SK-N-SH (cell line): ENCODE measurements at regions not wholly inside any gene's neighbourhood (a gene's known extent, or its start where the extent isn't known, plus 50 kb on each side); places are given as distances from the start of the nearest gene placed in this dataset.

Experiments
- CTCF ChIA-PET: fragments of 300-600, 350-600 bp; formaldehyde crosslinking; extraction: SDS; loops from one replicate; lab custom pipeline; 2021; lab: Yijun Ruan, JAX
- POLR2A ChIA-PET: fragments of 350-600 bp; sonication (Branson Sonifier 250); formaldehyde crosslinking; extraction: SDS; loops from one replicate; lab custom pipeline; 2020; ENCODE audit warnings: antibody characterized with exemption, inconsistent platforms; lab: Yijun Ruan, JAX
- DNase-seq: peaks from one replicate; pipeline ENCODE4 v3.0.0; 2012
- H2AFZ ChIP-seq: fragments of 200-600 bp; sonication (generic); 2 replicates; pipeline ENCODE4 v1.8.1; 2016; ENCODE audit warnings: antibody characterized with exemption, mild to moderate bottlenecking, low read depth
- H3F3A ChIP-seq: fragments of 200-600 bp; sonication (generic); replicated peaks from 2 replicates; pipeline ENCODE3; 2016; ENCODE audit warnings: antibody characterized with exemption, mild to moderate bottlenecking; ENCODE audit not compliant: insufficient read depth
- H3K27ac ChIP-seq, 2 experiments: fragments of 200-500 bp in 1 of 2; fragments of 200-600 bp in 1 of 2; sonication (Bioruptor generic) in 1 of 2; sonication (generic), shearing (Covaris generic) in 1 of 2; 2 replicates each; pipeline versions ENCODE4 v1.5.1 to v1.6.1; 2014 to 2016; ENCODE audit warnings: low read depth in 2 of 2, inconsistent platforms in 1 of 2, low read length in 1 of 2, mild to moderate bottlenecking in 1 of 2, mixed read lengths in 1 of 2
- H3K27me3 ChIP-seq: fragments of 200-600 bp; sonication (generic), shearing (Covaris generic); 2 replicates; pipeline ENCODE4 v1.6.1; 2016; ENCODE audit warnings: mixed run types; ENCODE audit not compliant: insufficient read depth
- H3K36me3 ChIP-seq, 2 experiments: fragments of 200-500 bp in 1 of 2; fragments of 200-600 bp in 1 of 2; sonication (Bioruptor generic) in 1 of 2; sonication (generic) in 1 of 2; replicated peaks in 1 of 2; 2 replicates each; pipeline versions ENCODE3 to v1.5.1; 2014 to 2016; ENCODE audit warnings: low read length in 1 of 2, mild to moderate bottlenecking in 1 of 2; ENCODE audit not compliant: insufficient read depth in 2 of 2, control insufficient read depth in 1 of 2
- H3K4me1 ChIP-seq, 2 experiments: fragments of 200-500 bp in 1 of 2; fragments of 200-600 bp in 1 of 2; sonication (Bioruptor generic) in 1 of 2; sonication (generic), shearing (Covaris generic) in 1 of 2; 2 replicates each; pipeline versions ENCODE4 v1.5.1 to v1.6.1; 2014 to 2016; ENCODE audit warnings: low read depth in 1 of 2, low read length in 1 of 2, mixed run types in 1 of 2; ENCODE audit not compliant: insufficient read depth in 2 of 2, control insufficient read depth in 1 of 2
- H3K4me2 ChIP-seq: fragments of 200-600 bp; sonication (generic), shearing (Covaris generic); 2 replicates; pipeline ENCODE4 v1.6.1; 2017; ENCODE audit warnings: mixed run types
- H3K4me3 ChIP-seq, 2 experiments: fragments of 200-500 bp in 1 of 2; fragments of 200-600 bp in 1 of 2; sonication (Bioruptor generic) in 1 of 2; sonication (generic), shearing (Covaris generic) in 1 of 2; 2 replicates each; pipeline versions ENCODE4 v1.5.1 to v1.8.1; 2014 to 2016; ENCODE audit warnings: low read depth in 2 of 2, inconsistent platforms in 1 of 2, low read length in 1 of 2, mild to moderate bottlenecking in 1 of 2, mixed read lengths in 1 of 2, moderate library complexity in 1 of 2
- H3K79me2 ChIP-seq: fragments of 200-600 bp; sonication (generic); 2 replicates; pipeline ENCODE4 v1.8.1; 2017; ENCODE audit warnings: mild to moderate bottlenecking; ENCODE audit not compliant: insufficient read depth
- H3K9ac ChIP-seq: fragments of 200-600 bp; sonication (generic); 2 replicates; pipeline ENCODE4 v1.6.1; 2017; ENCODE audit warnings: mixed run types
- H3K9me2 ChIP-seq: fragments of 200-600 bp; sonication (generic); 2 replicates; pipeline ENCODE4 v1.6.1; 2017; ENCODE audit warnings: mixed run types
- H3K9me3 ChIP-seq: fragments of 200-600 bp; sonication (generic); 2 replicates; pipeline ENCODE4 v1.6.1; 2017; ENCODE audit warnings: mixed run types, mild to moderate bottlenecking, moderate library complexity
- H4K20me1 ChIP-seq: fragments of 200-600 bp; sonication (generic); 2 replicates; pipeline ENCODE4 v1.6.1; 2017; ENCODE audit warnings: mild to moderate bottlenecking, mixed run types; ENCODE audit not compliant: insufficient read depth
- CHD2 ChIP-seq: fragments of 150-350 bp; IDR thresholded peaks from 2 replicates; pipeline ENCODE4 v1.6.1; 2018; ENCODE audit warnings: low read length; ENCODE audit not compliant: partially characterized antibody
- EP300 ChIP-seq, 2 experiments: IDR thresholded peaks; 2 replicates each; pipeline versions ENCODE4 v1.4.0 to v1.6.1; 2012; ENCODE audit warnings: borderline replicate concordance in 1 of 2, low read depth in 1 of 2, low read length in 1 of 2
- FOSL2 ChIP-seq: IDR thresholded peaks from 2 replicates; pipeline ENCODE4 v1.4.0; 2012; ENCODE audit warnings: low read depth, mild to moderate bottlenecking, moderate library complexity, borderline replicate concordance
- FOXJ3 ChIP-seq: sonication (generic); formaldehyde crosslinking; IDR thresholded peaks from 2 replicates; pipeline ENCODE4 v1.5.1; 2020; ENCODE audit warnings: mild to moderate bottlenecking, missing genetic modification reagents
- FOXM1 ChIP-seq: IDR thresholded peaks from 2 replicates; pipeline ENCODE4 v1.4.0; 2012; ENCODE audit warnings: low read depth, mild to moderate bottlenecking
- MEF2A ChIP-seq: IDR thresholded peaks from 2 replicates; pipeline ENCODE4 v1.4.0; 2012; ENCODE audit warnings: low read depth, borderline replicate concordance
- NFIC ChIP-seq: IDR thresholded peaks from 2 replicates; pipeline ENCODE4 v1.4.0; 2012; ENCODE audit warnings: borderline replicate concordance
- NRF1 ChIP-seq: IDR thresholded peaks from 2 replicates; pipeline ENCODE4 v1.6.1; 2012; ENCODE audit warnings: low read depth, mild to moderate bottlenecking, low read length
- POLR2AphosphoS5 ChIP-seq: IDR thresholded peaks from 2 replicates; pipeline ENCODE4 v1.6.1; 2012; ENCODE audit warnings: low read depth, low read length
- SMC3 ChIP-seq: IDR thresholded peaks from 2 replicates; pipeline ENCODE4 v1.6.1; 2012; ENCODE audit warnings: low read depth, low read length, improper control_type of control experiment
- TCF12 ChIP-seq: IDR thresholded peaks from 2 replicates; pipeline ENCODE4 v1.4.0; 2012
- TEAD4 ChIP-seq: IDR thresholded peaks from 2 replicates; pipeline ENCODE4 v1.4.0; 2012; ENCODE audit warnings: mild to moderate bottlenecking, borderline replicate concordance; ENCODE audit not compliant: insufficient read depth
- WGBS: methylation state at CpG from one replicate; pipeline ENCODE4 v1.1.6; 2017; ENCODE audit warnings: low lambda C conversion rate; 5-methylcytosine and 5-hydroxymethylcytosine counted together
- TF ChIP-seq, protein P1 (sequence below): IDR thresholded peaks from 2 replicates; pipeline ENCODE4 v1.4.0; 2012; ENCODE audit warnings: low read depth
- TF ChIP-seq, protein P2 (sequence below): IDR thresholded peaks from 2 replicates; pipeline ENCODE4 v1.4.0; 2012; ENCODE audit warnings: low read depth, borderline replicate concordance
- TF ChIP-seq, protein P3 (sequence below): IDR thresholded peaks from 2 replicates; pipeline ENCODE4 v1.4.0; 2012; ENCODE audit warnings: low read depth, borderline replicate concordance

DNA sequence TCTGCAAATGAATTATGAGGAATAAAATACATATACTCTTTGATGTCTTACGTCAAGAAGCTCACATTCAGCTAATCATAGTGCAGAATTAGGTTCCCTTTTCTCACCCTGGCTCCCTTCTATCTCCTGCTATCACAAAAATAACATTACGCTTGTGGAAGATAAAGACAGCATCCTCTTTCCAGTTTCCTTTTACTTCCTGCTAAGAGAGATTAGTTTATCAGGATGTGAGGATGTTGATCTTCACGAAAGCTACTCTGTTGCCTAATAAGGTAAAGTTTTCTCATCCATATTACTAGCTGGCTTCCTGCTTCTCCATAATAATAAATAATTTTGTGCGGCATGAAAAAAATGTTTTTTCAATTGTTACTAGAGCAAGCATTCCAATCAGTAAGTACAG, 217.7 kb upstream of the DCN start:
- no peaks in the 10 kb centered on the region for H3K9me2 ChIP-seq
- 51% methylated on average over 4 of the region's 4 CpGs for WGBS
- no peak for DNase-seq

DNA sequence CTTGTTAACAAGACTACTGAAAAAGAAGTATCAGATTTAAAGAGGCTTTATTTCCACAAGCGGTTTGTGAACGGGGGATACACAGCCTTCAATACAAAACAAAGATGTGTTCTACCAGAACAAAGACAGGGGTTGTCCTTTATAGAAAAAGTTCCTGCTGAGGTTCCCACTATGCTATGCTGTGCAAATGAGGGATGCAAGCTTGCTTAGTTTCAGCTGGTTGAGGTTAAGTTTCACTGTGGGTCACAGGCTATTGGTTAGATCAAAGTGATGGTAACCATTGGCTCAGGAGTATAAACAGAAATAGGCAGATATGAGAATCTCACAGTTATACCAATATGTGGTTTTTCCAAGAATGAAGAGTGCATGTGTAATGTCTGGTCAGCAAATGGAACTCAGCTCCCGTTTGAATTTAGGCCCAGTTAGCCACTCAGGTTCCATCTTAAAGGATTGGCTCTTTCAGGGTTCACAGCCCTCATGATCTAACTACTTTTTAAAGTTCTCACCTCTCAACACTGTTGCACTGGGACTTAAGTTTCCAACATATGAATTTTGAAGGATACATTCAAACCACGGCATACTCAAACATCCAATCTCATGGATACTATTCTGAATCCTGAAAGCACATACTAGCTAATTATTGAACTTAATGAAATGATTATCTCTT, 215.4 kb upstream of the DCN start:
- Histone ChIP-seq H3K9ac (no peak overlapping the region), H3K27ac (no peak overlapping the region), H4K20me1 (no peaks in the 10 kb centered on the region), H3K4me3 (no peak overlapping the region), H3K79me2 (no peaks in the 10 kb centered on the region), H3K27me3 (no peaks in the 10 kb centered on the region), H2AFZ (no peak overlapping the region), H3K4me1 (no peaks in the 10 kb centered on the region; a peak in 1 of 4 replicates), H3K36me3 (no peaks in the 10 kb centered on the region), H3K4me2 (no peak overlapping the region), H3K9me3 (no peaks in the 10 kb centered on the region), H3F3A (no peaks in the 10 kb centered on the region), H3K9me2 (no peaks in the 10 kb centered on the region)
- TF ChIP-seq, protein P1, sequence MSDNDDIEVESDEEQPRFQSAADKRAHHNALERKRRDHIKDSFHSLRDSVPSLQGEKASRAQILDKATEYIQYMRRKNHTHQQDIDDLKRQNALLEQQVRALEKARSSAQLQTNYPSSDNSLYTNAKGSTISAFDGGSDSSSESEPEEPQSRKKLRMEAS = no peak
- TF ChIP-seq FOSL2 = no peak
- no peak for TF ChIP-seq NFIC
- TF ChIP-seq TEAD4 = no peak
- TF ChIP-seq FOXJ3 = no peak
- no peak for TF ChIP-seq TCF12
- no peak for TF ChIP-seq MEF2A
- TF ChIP-seq EP300 (IDR thresholded peaks at IDR 0.05; ENCODE audit: borderline replicate concordance in 1 of 2, low read depth in 1 of 2, low read length in 1 of 2) = no peak
- TF ChIP-seq SMC3 = no peak
- CTCF ChIA-PET = interaction anchor here (4.1 kb wide), 1 partner anchor 16 kb away, joined by 25 read pairs; no protein-coding TSS in a partner anchor
- no peak for DNase-seq
- POLR2A ChIA-PET = no interaction called here
- 63% methylated on average over 4 of the region's 4 CpGs for WGBS

More for the DNA sequence above, 217.7 kb upstream of the DCN start:
- Histone ChIP-seq H3K36me3 (no peaks in the 10 kb centered on the region), H3K27me3 (no peaks in the 10 kb centered on the region), H3K79me2 (no peaks in the 10 kb centered on the region), H3F3A (no peaks in the 10 kb centered on the region), H3K27ac (no peak overlapping the region; a peak in 1 of 4 replicates), H2AFZ (no peak overlapping the region), H4K20me1 (no peaks in the 10 kb centered on the region), H3K9me3 (no peaks in the 10 kb centered on the region), H3K4me3 (no peak overlapping the region), H3K9ac (no peak overlapping the region), H3K4me2 (no peak overlapping the region), H3K4me1 (no peaks in the 10 kb centered on the region; a peak in 1 of 4 replicates)
- POLR2A ChIA-PET = interaction anchor here (1.0 kb wide), 1 partner anchor 746 kb away, joined by 3 read pairs; the partner anchor contains the start of gene BTG1
- CTCF ChIA-PET = interaction anchor here (0.6 to 4.1 kb wide), 2 partner anchors 18 to 105 kb away, joined by 3 to 25 read pairs; no protein-coding TSS in a partner anchor
- TF ChIP-seq, protein P2, sequence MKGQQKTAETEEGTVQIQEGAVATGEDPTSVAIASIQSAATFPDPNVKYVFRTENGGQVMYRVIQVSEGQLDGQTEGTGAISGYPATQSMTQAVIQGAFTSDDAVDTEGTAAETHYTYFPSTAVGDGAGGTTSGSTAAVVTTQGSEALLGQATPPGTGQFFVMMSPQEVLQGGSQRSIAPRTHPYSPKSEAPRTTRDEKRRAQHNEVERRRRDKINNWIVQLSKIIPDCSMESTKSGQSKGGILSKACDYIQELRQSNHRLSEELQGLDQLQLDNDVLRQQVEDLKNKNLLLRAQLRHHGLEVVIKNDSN = no peak
- TF ChIP-seq, protein P3, sequence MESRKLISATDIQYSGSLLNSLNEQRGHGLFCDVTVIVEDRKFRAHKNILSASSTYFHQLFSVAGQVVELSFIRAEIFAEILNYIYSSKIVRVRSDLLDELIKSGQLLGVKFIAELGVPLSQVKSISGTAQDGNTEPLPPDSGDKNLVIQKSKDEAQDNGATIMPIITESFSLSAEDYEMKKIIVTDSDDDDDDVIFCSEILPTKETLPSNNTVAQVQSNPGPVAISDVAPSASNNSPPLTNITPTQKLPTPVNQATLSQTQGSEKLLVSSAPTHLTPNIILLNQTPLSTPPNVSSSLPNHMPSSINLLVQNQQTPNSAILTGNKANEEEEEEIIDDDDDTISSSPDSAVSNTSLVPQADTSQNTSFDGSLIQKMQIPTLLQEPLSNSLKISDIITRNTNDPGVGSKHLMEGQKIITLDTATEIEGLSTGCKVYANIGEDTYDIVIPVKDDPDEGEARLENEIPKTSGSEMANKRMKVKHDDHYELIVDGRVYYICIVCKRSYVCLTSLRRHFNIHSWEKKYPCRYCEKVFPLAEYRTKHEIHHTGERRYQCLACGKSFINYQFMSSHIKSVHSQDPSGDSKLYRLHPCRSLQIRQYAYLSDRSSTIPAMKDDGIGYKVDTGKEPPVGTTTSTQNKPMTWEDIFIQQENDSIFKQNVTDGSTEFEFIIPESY = no peak
- TF ChIP-seq POLR2AphosphoS5 (no peak), CHD2 (no peak), SMC3 (no peak), FOSL2 (no peak), NRF1 (no peak), EP300 (IDR thresholded peaks at IDR 0.05; ENCODE audit: borderline replicate concordance in 1 of 2, low read depth in 1 of 2, low read length in 1 of 2) (no peak), FOXM1 (no peak), NFIC (no peak)
